ENCODE measurements at regions not wholly inside any gene's neighbourhood (a gene's known extent, or its start where the extent isn't known, plus 50 kb on each side); places are given as distances from the start of the nearest gene placed in this dataset.

GRCh38 chr18:2302628-2303516 is 268.4 kb downstream of the METTL4 start:
- no peak overlapping the region for H2AFZ ChIP-seq (ENCODE audit: low read depth, low read length)
- H3K4me1 Mint-ChIP-seq (ENCODE audit: low read depth, unreplicated experiment): peaks cover 15% of the 10 kb centered on the region
- H3K9ac ChIP-seq (ENCODE audit: low read length): no peak overlapping the region
- no peaks in the 10 kb centered on the region for H3K9me3 ChIP-seq (ENCODE audit: insufficient read depth, low read depth, low read length)
- peaks cover 24% of the 10 kb centered on the region for H3K4me1 ChIP-seq (ENCODE audit: insufficient read depth, low read length)
- H3K9me3 Mint-ChIP-seq (ENCODE audit: unreplicated experiment): no peaks in the 10 kb centered on the region
- no peaks in the 10 kb centered on the region for H3K79me2 ChIP-seq (ENCODE audit: insufficient read depth, low read length)
- H3K27me3 Mint-ChIP-seq (ENCODE audit: low read depth, unreplicated experiment): no peaks in the 10 kb centered on the region
- DNase-seq (ENCODE audit: low read depth): peak; percentile 67
- TF ChIP-seq CTCF (IDR thresholded peaks at IDR 0.05; ENCODE audit: insufficient read depth, low read depth, low read length) (no peak), EZH2 (IDR thresholded peaks at IDR 0.05; ENCODE audit: insufficient read depth, low read length) (no peak)
- H4K20me1 ChIP-seq (ENCODE audit: insufficient read depth, low read length): no peaks in the 10 kb centered on the region
- H3K27ac ChIP-seq (ENCODE audit: low read depth, low read length): no peak overlapping the region
- no peaks in the 10 kb centered on the region for H3K27me3 ChIP-seq (ENCODE audit: insufficient read depth, low read length)
- H3K27ac Mint-ChIP-seq (ENCODE audit: unreplicated experiment): peak overlapping the region; percentile 87
- no peaks in the 10 kb centered on the region for H3K36me3 Mint-ChIP-seq (ENCODE audit: low read depth, unreplicated experiment)
- no peak overlapping the region for H3K4me3 ChIP-seq (ENCODE audit: insufficient read depth, low read depth, low read length)
- H3K4me3 Mint-ChIP-seq (ENCODE audit: unreplicated experiment): no peak overlapping the region
- H3K36me3 ChIP-seq (ENCODE audit: insufficient read depth, low read length): no peaks in the 10 kb centered on the region
- peak; percentile 88 for FAIRE-seq
- peak overlapping the region; percentile 62 for H3K4me2 ChIP-seq (ENCODE audit: low read length)

- DNase-seq (ENCODE audit: low read depth): peak; percentile 65
- no peak overlapping the region for H3K9ac ChIP-seq (ENCODE audit: low read length)
- Mint-ChIP-seq H3K4me3 (ENCODE audit: unreplicated experiment) (no peak overlapping the region), H3K4me1 (ENCODE audit: low read depth, unreplicated experiment) (peaks cover 15% of the 10 kb centered on the region), H3K36me3 (ENCODE audit: low read depth, unreplicated experiment) (no peaks in the 10 kb centered on the region), H3K27ac (ENCODE audit: unreplicated experiment) (no peak overlapping the region), H3K27me3 (ENCODE audit: low read depth, unreplicated experiment) (no peaks in the 10 kb centered on the region), H3K9me3 (ENCODE audit: unreplicated experiment) (peaks cover 6% of the 10 kb centered on the region)
- H3K9me3 ChIP-seq (ENCODE audit: insufficient read depth, low read depth, low read length): no peaks in the 10 kb centered on the region
- peaks cover 24% of the 10 kb centered on the region for H3K4me1 ChIP-seq (ENCODE audit: insufficient read depth, low read length)
- no peak overlapping the region for H3K27ac ChIP-seq (ENCODE audit: low read depth, low read length)
- H3K4me3 ChIP-seq (ENCODE audit: insufficient read depth, low read depth, low read length): no peak overlapping the region
- H3K36me3 ChIP-seq (ENCODE audit: insufficient read depth, low read length): no peaks in the 10 kb centered on the region
- H3K79me2 ChIP-seq (ENCODE audit: insufficient read depth, low read length): no peaks in the 10 kb centered on the region
- no peak for FAIRE-seq
- no peaks in the 10 kb centered on the region for H3K27me3 ChIP-seq (ENCODE audit: insufficient read depth, low read length)
- no peaks in the 10 kb centered on the region for H4K20me1 ChIP-seq (ENCODE audit: insufficient read depth, low read length)
- no peak overlapping the region for H2AFZ ChIP-seq (ENCODE audit: low read depth, low read length)
- TF ChIP-seq CTCF (IDR thresholded peaks at IDR 0.05; ENCODE audit: insufficient read depth, low read depth, low read length) (no peak), EZH2 (IDR thresholded peaks at IDR 0.05; ENCODE audit: insufficient read depth, low read length) (no peak)
- H3K4me2 ChIP-seq (ENCODE audit: low read length): peak overlapping the region; percentile 62
Measured at GRCh38 chr18:2303517-2304238, 267.6 kb downstream of the METTL4 start.

All from astrocyte (in vitro differentiated cells and primary cell).